ENCODE measurements at regions not wholly inside any gene's neighbourhood (a gene's known extent, or its start where the extent isn't known, plus 50 kb on each side); places are given as distances from the start of the nearest gene placed in this dataset.

DNA sequence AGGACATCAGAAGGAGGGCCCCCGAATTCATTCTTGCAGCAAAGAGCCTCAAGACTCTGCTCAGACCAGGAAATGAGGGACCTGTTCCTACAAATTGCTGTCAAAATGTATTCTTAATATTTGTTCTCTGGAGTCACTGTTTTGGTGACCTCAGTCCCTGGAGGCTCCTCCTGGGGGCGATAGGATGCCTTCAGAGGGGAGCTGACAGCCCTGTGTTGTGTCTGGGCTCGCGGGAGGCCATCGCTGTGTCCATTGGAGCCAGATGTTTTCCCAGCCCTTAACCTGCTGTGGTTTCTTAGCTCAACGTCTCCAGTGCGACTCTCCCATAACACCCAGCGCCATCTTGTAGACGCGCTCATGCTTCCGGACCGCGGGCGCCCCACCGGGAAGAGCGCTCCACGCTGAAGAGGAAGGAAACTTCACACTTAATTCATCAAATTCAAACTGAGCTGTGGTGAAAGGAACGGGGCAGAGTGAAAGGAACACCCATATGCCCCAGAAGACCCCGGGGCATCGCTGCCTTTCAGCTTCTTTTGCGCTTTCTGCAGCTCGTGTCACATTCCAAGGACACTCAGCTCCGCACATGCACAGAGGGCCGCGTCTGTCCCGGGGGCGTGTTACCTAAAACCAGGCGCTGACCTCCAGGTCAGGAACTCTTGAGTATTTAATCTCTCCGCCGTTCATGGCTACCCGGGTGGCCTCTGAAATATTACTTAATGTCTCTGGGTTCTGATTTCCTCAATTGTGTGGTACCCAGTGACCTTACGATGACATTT lies 112.3 kb upstream of the GDNF start:
- TF ChIP-seq, protein P1, sequence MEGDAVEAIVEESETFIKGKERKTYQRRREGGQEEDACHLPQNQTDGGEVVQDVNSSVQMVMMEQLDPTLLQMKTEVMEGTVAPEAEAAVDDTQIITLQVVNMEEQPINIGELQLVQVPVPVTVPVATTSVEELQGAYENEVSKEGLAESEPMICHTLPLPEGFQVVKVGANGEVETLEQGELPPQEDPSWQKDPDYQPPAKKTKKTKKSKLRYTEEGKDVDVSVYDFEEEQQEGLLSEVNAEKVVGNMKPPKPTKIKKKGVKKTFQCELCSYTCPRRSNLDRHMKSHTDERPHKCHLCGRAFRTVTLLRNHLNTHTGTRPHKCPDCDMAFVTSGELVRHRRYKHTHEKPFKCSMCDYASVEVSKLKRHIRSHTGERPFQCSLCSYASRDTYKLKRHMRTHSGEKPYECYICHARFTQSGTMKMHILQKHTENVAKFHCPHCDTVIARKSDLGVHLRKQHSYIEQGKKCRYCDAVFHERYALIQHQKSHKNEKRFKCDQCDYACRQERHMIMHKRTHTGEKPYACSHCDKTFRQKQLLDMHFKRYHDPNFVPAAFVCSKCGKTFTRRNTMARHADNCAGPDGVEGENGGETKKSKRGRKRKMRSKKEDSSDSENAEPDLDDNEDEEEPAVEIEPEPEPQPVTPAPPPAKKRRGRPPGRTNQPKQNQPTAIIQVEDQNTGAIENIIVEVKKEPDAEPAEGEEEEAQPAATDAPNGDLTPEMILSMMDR (IDR thresholded peaks at IDR 0.05) = no peak
- TF ChIP-seq POLR2A (IDR thresholded peaks at IDR 0.05) = no peak
